OCI-LY7 (cell line): ENCODE measurements at regions not wholly inside any gene's neighbourhood (a gene's known extent, or its start where the extent isn't known, plus 50 kb on each side); places are given as distances from the start of the nearest gene placed in this dataset.

Experiments
- BruUV-seq: library from RNA; stranded (reverse); fragments of 400-500 nt; replicated peaks from 2 replicates; lab custom pipeline; 2021; lab: Mats Ljungman, UMichigan
- CTCF ChIA-PET: fragments of 300-600 bp; sonication (Branson Sonifier 250); formaldehyde crosslinking; loops from one replicate; lab custom pipeline; 2022; ENCODE audit warnings: antibody characterized with exemption; ENCODE audit not compliant: unreplicated experiment; lab: Charles Lee
- POLR2A ChIA-PET: fragments of 300-600 bp; sonication (Branson Sonifier 250); formaldehyde crosslinking; loops from one replicate; lab custom pipeline; 2022; ENCODE audit warnings: antibody characterized with exemption; lab: Charles Lee
- DNase-seq: peaks from one replicate; pipeline ENCODE4 v3.0.0-alpha.2; 2015; ENCODE audit warnings: low spot score
- H2AFZ ChIP-seq: fragments of 200-600 bp; sonication (generic), shearing (Covaris generic); 2 replicates; pipeline ENCODE4 v1.6.1; 2014; ENCODE audit warnings: mild to moderate bottlenecking, antibody characterized with exemption, low read length, moderate library complexity
- H3K27ac ChIP-seq: fragments of 200-600 bp; sonication (generic); 2 replicates; pipeline ENCODE4 v1.5.1; 2014; ENCODE audit warnings: mixed run types, low read depth, mild to moderate bottlenecking, moderate library complexity, low read length, inconsistent platforms; ENCODE audit not compliant: poor library complexity, severe bottlenecking
- H3K36me3 ChIP-seq: fragments of 200-600 bp; sonication (generic); 2 replicates; pipeline ENCODE4 v1.6.1; 2014; ENCODE audit warnings: mild to moderate bottlenecking, antibody characterized with exemption, low read length, moderate library complexity, mixed read lengths; ENCODE audit not compliant: insufficient read depth
- H3K4me1 ChIP-seq: fragments of 200-600 bp; sonication (generic); 2 replicates; pipeline ENCODE4 v1.5.1; 2014; ENCODE audit warnings: mild to moderate bottlenecking, low read length; ENCODE audit not compliant: insufficient read depth, poor library complexity, severe bottlenecking
- H3K4me2 ChIP-seq: fragments of 200-600 bp; sonication (generic); 2 replicates; pipeline ENCODE4 v1.6.1; 2014; ENCODE audit warnings: mild to moderate bottlenecking, low read length
- H3K4me3 ChIP-seq: fragments of 200-600 bp; sonication (generic); 2 replicates; pipeline ENCODE4 v1.5.1; 2014; ENCODE audit warnings: mild to moderate bottlenecking, low read depth, low read length; ENCODE audit not compliant: poor library complexity, severe bottlenecking
- H3K79me2 ChIP-seq: fragments of 200-600 bp; sonication (generic); 2 replicates; pipeline ENCODE4 v1.6.1; 2016; ENCODE audit warnings: low read depth, mild to moderate bottlenecking, low read length, moderate library complexity, mixed read lengths; ENCODE audit not compliant: insufficient read depth
- H3K9me2 ChIP-seq: fragments of 200-600 bp; sonication (generic); 2 replicates; pipeline ENCODE4 v1.6.1; 2016; ENCODE audit warnings: mild to moderate bottlenecking, low read length, mixed read lengths; ENCODE audit not compliant: insufficient read depth
- H3K9me3 ChIP-seq: fragments of 200-600 bp; sonication (generic); 2 replicates; pipeline ENCODE4 v1.6.1; 2014; ENCODE audit warnings: mild to moderate bottlenecking, mixed run types, low read length, mixed read lengths
- H4K20me1 ChIP-seq: fragments of 200-600 bp; sonication (generic); 2 replicates; pipeline ENCODE4 v1.6.1; 2014; ENCODE audit warnings: mild to moderate bottlenecking, antibody characterized with exemption, low read length, moderate library complexity, mixed read lengths; ENCODE audit not compliant: insufficient read depth
- EZH2phosphoT487 ChIP-seq: fragments of 200-600 bp; sonication (generic); IDR thresholded peaks from 2 replicates; pipeline ENCODE4 v1.6.1; 2018; ENCODE audit warnings: low read depth, borderline replicate concordance, mild to moderate bottlenecking, mixed run types, antibody characterized with exemption, low read length, moderate library complexity, mixed read lengths
- intact Hi-C: fragments of 100-400 bp; cut with micrococcal nuclease; formaldehyde crosslinking; loops from one replicate; pipeline ENCODE4 v1.10.0; 2022; ENCODE audit not compliant: unreplicated experiment
- TF ChIP-seq, protein P1 (sequence below): fragments of 200-600 bp; sonication (generic); conservative IDR thresholded peaks from 2 replicates; pipeline ENCODE4 v1.5.1; 2014; ENCODE audit warnings: mild to moderate bottlenecking, antibody characterized with exemption, low read length, moderate library complexity, mixed read lengths

DNA sequence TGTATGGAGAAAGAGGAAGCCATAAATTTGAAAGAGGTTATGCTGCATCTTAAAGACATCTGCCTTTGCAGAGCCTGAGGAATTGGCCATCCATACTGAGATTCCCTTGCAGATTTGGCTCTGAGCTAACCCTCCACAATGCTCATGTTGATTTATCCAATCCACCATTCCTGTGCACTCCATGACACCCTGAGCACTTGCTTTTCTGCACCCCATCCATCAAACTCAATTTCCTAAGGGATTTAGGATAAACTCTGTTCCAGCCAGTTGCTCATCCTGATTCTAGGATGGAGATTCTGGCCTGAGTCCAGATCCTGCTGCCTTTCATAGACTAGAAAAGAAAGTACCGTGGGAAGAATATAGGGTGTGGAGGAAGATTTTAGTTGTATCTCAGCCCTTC lies 379.2 kb upstream of the LARGE1 start:
- intact Hi-C loops = no loop called here

DNA sequence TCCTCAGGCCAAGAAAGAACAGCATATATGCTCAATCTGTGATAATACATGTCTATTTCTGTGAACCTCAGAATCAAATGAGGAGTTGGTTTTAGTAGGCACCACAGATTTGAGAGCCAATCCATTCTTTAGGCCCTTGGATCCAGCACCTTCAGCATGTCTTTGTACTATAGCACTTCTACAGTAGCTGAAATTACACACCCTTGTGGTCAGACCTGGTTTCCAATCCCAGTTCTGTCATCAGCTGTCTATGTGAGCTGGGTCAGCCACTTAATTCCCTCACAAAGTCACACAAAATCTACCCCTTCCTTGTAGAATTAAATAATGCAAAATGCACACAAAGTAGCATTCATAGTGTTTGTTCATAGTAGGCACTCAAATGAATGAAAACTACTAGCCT lies 381.3 kb upstream of the LARGE1 start:
- no peak for TF ChIP-seq EZH2phosphoT487
- TF ChIP-seq, protein P1, sequence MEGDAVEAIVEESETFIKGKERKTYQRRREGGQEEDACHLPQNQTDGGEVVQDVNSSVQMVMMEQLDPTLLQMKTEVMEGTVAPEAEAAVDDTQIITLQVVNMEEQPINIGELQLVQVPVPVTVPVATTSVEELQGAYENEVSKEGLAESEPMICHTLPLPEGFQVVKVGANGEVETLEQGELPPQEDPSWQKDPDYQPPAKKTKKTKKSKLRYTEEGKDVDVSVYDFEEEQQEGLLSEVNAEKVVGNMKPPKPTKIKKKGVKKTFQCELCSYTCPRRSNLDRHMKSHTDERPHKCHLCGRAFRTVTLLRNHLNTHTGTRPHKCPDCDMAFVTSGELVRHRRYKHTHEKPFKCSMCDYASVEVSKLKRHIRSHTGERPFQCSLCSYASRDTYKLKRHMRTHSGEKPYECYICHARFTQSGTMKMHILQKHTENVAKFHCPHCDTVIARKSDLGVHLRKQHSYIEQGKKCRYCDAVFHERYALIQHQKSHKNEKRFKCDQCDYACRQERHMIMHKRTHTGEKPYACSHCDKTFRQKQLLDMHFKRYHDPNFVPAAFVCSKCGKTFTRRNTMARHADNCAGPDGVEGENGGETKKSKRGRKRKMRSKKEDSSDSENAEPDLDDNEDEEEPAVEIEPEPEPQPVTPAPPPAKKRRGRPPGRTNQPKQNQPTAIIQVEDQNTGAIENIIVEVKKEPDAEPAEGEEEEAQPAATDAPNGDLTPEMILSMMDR = no peak
- Histone ChIP-seq H3K36me3 (no peaks in the 10 kb centered on the region), H3K9me2 (no peaks in the 10 kb centered on the region), H3K27ac (no peak overlapping the region), H3K4me3 (no peak overlapping the region), H2AFZ (no peak overlapping the region), H3K4me2 (no peak overlapping the region), H3K4me1 (no peaks in the 10 kb centered on the region), H4K20me1 (no peaks in the 10 kb centered on the region), H3K79me2 (no peaks in the 10 kb centered on the region), H3K9me3 (no peaks in the 10 kb centered on the region)
- ChIA-PET POLR2A (no interaction called here), CTCF (no interaction called here)
- intact Hi-C loops = no loop called here
- no peak for DNase-seq
- no TSS peak for BruUV-seq

More for the DNA sequence above, 379.2 kb upstream of the LARGE1 start:
- Histone ChIP-seq H3K9me2 (no peaks in the 10 kb centered on the region), H3K9me3 (no peaks in the 10 kb centered on the region), H2AFZ (no peak overlapping the region), H3K27ac (no peak overlapping the region), H3K4me3 (no peak overlapping the region), H3K4me2 (no peak overlapping the region), H4K20me1 (no peaks in the 10 kb centered on the region), H3K36me3 (no peaks in the 10 kb centered on the region), H3K4me1 (no peaks in the 10 kb centered on the region), H3K79me2 (no peaks in the 10 kb centered on the region)
- BruUV-seq = no TSS peak
- no peak for DNase-seq
- ChIA-PET POLR2A (no interaction called here), CTCF (no interaction called here)
- TF ChIP-seq, protein P1 = no peak
- no peak for TF ChIP-seq EZH2phosphoT487

DNA sequence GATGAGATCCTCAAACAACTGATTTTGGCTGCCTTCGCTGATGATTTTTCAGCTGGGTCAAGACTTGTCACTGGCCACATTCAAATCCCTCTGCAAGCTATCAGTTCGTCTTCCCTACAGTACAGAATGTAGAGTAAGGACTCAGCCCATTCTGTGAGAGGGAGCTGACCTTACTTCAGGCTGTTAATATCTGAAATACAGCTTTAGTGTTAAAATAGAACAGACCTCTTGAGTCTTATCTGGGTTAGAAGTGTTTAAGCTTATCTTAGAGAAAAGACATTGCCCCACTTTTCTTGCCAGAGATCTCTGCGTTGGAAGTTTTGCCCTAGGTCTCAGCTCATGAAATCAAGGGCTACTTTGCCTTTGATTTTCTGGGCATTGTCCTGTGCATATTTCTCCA lies 383.4 kb upstream of the LARGE1 start:
- Histone ChIP-seq H3K27ac (no peak overlapping the region), H3K79me2 (no peaks in the 10 kb centered on the region), H2AFZ (no peak overlapping the region), H3K4me1 (no peaks in the 10 kb centered on the region), H3K4me2 (no peak overlapping the region), H3K9me2 (no peaks in the 10 kb centered on the region), H3K9me3 (no peaks in the 10 kb centered on the region), H3K4me3 (no peak overlapping the region), H3K36me3 (no peaks in the 10 kb centered on the region), H4K20me1 (no peaks in the 10 kb centered on the region)
- BruUV-seq = no TSS peak
- POLR2A ChIA-PET = no interaction called here
- CTCF ChIA-PET = no interaction called here
- no peak for DNase-seq
- TF ChIP-seq EZH2phosphoT487 = no peak
- TF ChIP-seq, protein P1 = no peak
- intact Hi-C loops = no loop called here
